GM12874 (cell line): ENCODE measurements at regions not wholly inside any gene's neighbourhood (a gene's known extent, or its start where the extent isn't known, plus 50 kb on each side); places are given as distances from the start of the nearest gene placed in this dataset.

Source experiments
- TF ChIP-seq, protein P1 (sequence below): IDR thresholded peaks from 2 replicates; pipeline ENCODE4 v1.5.1; 2011; ENCODE audit warnings: low read depth, mild to moderate bottlenecking, control low read depth, low read length, moderate library complexity; ENCODE audit not compliant: insufficient read depth

- TF ChIP-seq, protein P1, sequence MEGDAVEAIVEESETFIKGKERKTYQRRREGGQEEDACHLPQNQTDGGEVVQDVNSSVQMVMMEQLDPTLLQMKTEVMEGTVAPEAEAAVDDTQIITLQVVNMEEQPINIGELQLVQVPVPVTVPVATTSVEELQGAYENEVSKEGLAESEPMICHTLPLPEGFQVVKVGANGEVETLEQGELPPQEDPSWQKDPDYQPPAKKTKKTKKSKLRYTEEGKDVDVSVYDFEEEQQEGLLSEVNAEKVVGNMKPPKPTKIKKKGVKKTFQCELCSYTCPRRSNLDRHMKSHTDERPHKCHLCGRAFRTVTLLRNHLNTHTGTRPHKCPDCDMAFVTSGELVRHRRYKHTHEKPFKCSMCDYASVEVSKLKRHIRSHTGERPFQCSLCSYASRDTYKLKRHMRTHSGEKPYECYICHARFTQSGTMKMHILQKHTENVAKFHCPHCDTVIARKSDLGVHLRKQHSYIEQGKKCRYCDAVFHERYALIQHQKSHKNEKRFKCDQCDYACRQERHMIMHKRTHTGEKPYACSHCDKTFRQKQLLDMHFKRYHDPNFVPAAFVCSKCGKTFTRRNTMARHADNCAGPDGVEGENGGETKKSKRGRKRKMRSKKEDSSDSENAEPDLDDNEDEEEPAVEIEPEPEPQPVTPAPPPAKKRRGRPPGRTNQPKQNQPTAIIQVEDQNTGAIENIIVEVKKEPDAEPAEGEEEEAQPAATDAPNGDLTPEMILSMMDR, result no peak
Measured at GRCh38 chr3:194030372-194030771, 105.6 kb upstream of the HES1 start.

- TF ChIP-seq, protein P1, result no peak
Measured at GRCh38 chr3:194031349-194031748, 104.6 kb upstream of the HES1 start.

GRCh38 chr3:194031867-194032635 lies 103.9 kb upstream of the HES1 start:
- TF ChIP-seq, protein P1, result no peak

DNA sequence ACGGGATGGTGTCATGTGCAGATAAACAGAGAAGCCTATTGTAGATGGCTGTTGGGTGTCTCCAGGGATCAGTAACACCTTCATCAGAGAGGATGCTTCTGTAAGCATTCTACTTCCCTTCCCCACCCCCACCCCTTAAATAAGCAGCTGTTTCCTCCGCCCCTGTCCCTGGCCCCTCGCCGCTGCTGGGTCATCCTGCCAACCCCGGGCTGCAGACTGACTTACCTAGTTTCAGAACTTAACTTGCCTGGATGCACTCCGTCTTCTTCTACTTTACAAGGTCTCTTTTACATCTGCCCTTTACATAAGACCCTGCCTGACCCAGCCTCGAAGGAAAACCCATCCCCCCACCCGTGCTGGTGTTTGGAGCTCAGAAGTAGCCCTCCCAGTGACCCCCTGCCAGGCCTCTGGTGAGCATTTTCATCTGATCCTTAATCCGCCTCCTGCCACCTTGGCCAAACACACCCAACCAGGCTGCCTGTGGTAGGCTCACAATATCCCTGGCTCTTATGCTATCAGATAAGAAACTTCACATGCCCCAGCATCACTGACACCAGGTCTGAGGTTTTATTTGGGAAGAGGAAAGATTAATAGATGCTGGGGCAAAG lies 103.0 kb upstream of the HES1 start:
- TF ChIP-seq, protein P1, result no peak

GRCh38 chr3:194034346-194035336 lies 101.3 kb upstream of the HES1 start:
- TF ChIP-seq, protein P1, result no peak

DNA sequence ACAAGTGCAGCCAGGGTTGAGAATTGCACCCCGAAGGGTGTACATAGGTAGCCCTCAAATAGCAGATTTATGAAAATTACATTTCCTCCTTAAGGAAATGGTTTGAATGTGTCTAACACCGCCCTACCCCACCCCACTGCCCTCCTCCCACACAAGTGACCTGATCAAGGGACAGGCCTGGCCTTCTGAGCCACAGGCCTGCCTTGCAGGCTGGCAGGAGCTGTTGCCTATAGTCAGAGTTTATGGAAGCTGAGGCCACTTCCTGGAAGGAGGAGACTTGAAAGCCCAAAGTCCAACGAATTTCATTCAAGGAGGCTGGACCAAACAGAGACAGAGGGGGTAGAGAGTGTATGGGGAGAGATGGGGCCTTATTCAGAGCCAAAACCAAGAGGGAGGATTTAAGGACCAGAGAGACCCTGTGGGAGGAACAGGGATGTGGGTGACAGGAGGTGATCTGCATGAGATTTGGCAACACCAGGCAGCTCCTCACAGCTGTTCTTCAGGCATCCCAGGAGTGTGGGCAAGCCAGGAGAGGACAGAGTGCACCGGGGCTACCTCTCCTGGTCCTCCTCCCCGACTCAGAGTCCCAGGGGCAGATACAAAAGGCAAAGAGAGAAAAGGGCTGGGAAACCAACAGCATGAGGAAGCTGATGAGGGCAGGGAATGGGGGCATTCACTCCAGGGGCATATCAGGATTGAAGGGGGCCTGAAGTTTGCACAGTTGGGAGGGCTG lies 100.4 kb upstream of the HES1 start:
- TF ChIP-seq, protein P1, result no peak

- TF ChIP-seq, protein P1, result no peak
Measured at GRCh38 chr3:194036842-194037241, 99.1 kb upstream of the HES1 start.
